Ammon's horn (tissue), 1 donor: ENCODE measurements at regions not wholly inside any gene's neighbourhood (a gene's known extent, or its start where the extent isn't known, plus 50 kb on each side); places are given as distances from the start of the nearest gene placed in this dataset.
"Not testable (repeated sequence)": the region's sequence is repeated elsewhere in the genome, so short reads cannot be mapped to it uniquely, and the experiment has no call there.

Source experiments
- DNase-seq: peaks from one replicate; pipeline ENCODE4 v3.0.0-alpha.2; 2016; ENCODE audit warnings: low spot score

GRCh38 chrX:34576864-34577263, 80.2 kb downstream of the TMEM47 start:
- no peak for DNase-seq

- DNase-seq, result no peak
Observed at GRCh38 chrX:34565981-34566380, 91.1 kb downstream of the TMEM47 start.

GRCh38 chrX:34563804-34564203, 93.3 kb downstream of the TMEM47 start:
- no peak for DNase-seq

- DNase-seq, result no peak
Observed at GRCh38 chrX:34563061-34563460, 94.0 kb downstream of the TMEM47 start.

GRCh38 chrX:34562006-34562405, 95.1 kb downstream of the TMEM47 start:
- DNase-seq, result no peak

GRCh38 chrX:34560180-34560579, 96.9 kb downstream of the TMEM47 start:
- DNase-seq, result no peak

- no peak for DNase-seq
Observed at GRCh38 chrX:34559325-34559724, 97.8 kb downstream of the TMEM47 start.

- DNase-seq, result no peak
Observed at GRCh38 chrX:34557733-34558132, 99.4 kb downstream of the TMEM47 start.

- DNase-seq, result no peak
Observed at GRCh38 chrX:34555481-34555880, 101.6 kb downstream of the TMEM47 start.

- DNase-seq, result no peak
Observed at GRCh38 chrX:34546366-34546765, 110.7 kb downstream of the TMEM47 start.

GRCh38 chrX:34528081-34528480, 129.0 kb downstream of the TMEM47 start:
- DNase-seq, result no peak

- no peak for DNase-seq
Observed at GRCh38 chrX:34521563-34521962, 135.5 kb downstream of the TMEM47 start.

- no peak for DNase-seq
Observed at GRCh38 chrX:34509394-34509793, 147.7 kb downstream of the TMEM47 start.

GRCh38 chrX:34503119-34503518, 154.0 kb downstream of the TMEM47 start:
- DNase-seq, result no peak

GRCh38 chrX:34493086-34493485, 164.0 kb downstream of the TMEM47 start:
- no peak for DNase-seq

- no peak for DNase-seq
Observed at GRCh38 chrX:34491126-34491525, 166.0 kb downstream of the TMEM47 start.

GRCh38 chrX:34487364-34487763, 169.7 kb downstream of the TMEM47 start:
- DNase-seq, result no peak

- DNase-seq, result no peak
Observed at GRCh38 chrX:34483980-34484379, 173.1 kb downstream of the TMEM47 start.

GRCh38 chrX:34470507-34470906, 186.6 kb downstream of the TMEM47 start:
- no peak for DNase-seq

- DNase-seq, result no peak
Observed at GRCh38 chrX:34467437-34467836, 189.6 kb downstream of the TMEM47 start.

- DNase-seq, result not testable (repeated sequence)
Observed at GRCh38 chrX:34463220-34463619, 193.9 kb downstream of the TMEM47 start.

- not testable (repeated sequence) for DNase-seq
Observed at GRCh38 chrX:34457850-34458249, 199.2 kb downstream of the TMEM47 start.

GRCh38 chrX:34437586-34437985, 219.5 kb downstream of the TMEM47 start:
- DNase-seq, result no peak

- DNase-seq, result no peak
Observed at GRCh38 chrX:34426334-34426733, 230.8 kb downstream of the TMEM47 start.

GRCh38 chrX:34406580-34406979, 250.5 kb downstream of the TMEM47 start:
- DNase-seq, result no peak
